ENCODE measurements at regions not wholly inside any gene's neighbourhood (a gene's known extent, or its start where the extent isn't known, plus 50 kb on each side); places are given as distances from the start of the nearest gene placed in this dataset.

DNA sequence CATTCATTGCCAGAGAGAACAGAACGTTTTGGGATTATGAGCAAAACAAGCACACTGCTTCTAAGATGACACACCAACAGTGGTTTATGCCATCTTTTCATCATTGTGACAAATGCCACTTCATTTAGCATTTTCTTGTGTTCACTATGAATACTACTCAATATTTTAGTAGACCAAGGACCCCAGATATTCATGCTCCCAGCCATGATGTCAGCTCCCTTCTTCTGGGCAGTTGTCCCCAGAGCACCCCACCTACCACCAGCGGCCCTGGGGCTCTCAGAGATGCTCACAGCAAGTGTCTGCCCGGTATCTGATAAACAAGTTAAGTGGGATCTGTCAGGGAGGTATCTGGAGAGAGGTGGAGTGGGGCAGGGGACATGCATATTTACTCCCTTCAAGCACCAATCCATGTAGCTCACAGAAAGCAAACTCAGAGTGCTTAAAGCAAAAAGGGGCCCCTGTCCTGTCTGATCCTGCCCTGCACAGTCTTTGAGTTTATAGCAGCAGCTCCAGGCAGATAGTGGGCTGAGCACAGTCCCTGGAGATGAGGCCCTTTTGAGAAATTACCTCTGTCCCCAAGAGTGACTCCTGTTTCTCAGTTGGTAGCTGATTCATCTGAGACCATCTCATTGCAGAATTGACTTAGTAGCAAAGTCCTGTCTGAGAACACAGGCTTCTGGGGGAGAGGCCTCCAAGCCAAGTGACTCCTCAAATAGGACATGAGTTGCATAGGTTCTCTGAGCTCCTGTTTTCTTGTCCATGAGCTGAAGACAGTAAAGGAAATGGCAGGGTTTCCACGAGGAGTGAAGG is 281.8 kb upstream of the KLF6 start:
- H3K4me3 ChIP-seq (ENCODE audit: low read length), result no peak overlapping the region
- intact Hi-C loops (cut with micrococcal nuclease), result no loop called here
- no peak for ATAC-seq
- Mint-ChIP-seq H3K4me3 (no peak overlapping the region), H3K27me3 (no peaks in the 10 kb centered on the region), H3K36me3 (peaks cover 0 to 1% (median 0%) of the 10 kb centered on the region in 5 donors), H3K27ac (peak overlapping the region in 1 of 9 donors; percentile 36), H3K9me3 (no peaks in the 10 kb centered on the region), H3K4me1 (peaks cover 0 to 29% (median 4%) of the 10 kb centered on the region in 7 donors)
- no peak for DNase-seq
- H3K4me1 ChIP-seq (ENCODE audit: control insufficient read depth in 2 of 2, insufficient read depth in 2 of 2, low read length in 2 of 2), result no peaks in the 10 kb centered on the region
- no peaks in the 10 kb centered on the region for H3K36me3 ChIP-seq (ENCODE audit: control insufficient read depth in 2 of 3, insufficient read depth in 3 of 3, low read length in 3 of 3)
- no peak overlapping the region for H3K27ac ChIP-seq (ENCODE audit: low read depth, low read length)
- no peaks in the 10 kb centered on the region for H3K27me3 ChIP-seq (ENCODE audit: control insufficient read depth in 2 of 2, insufficient read depth in 2 of 2, low read length in 2 of 2)
- CTCF ChIA-PET, result no interaction called here
- no peaks in the 10 kb centered on the region for H3K9me3 ChIP-seq (ENCODE audit: control insufficient read depth in 2 of 3, low read length in 3 of 3)
- POLR2A ChIA-PET, result no interaction called here

DNA sequence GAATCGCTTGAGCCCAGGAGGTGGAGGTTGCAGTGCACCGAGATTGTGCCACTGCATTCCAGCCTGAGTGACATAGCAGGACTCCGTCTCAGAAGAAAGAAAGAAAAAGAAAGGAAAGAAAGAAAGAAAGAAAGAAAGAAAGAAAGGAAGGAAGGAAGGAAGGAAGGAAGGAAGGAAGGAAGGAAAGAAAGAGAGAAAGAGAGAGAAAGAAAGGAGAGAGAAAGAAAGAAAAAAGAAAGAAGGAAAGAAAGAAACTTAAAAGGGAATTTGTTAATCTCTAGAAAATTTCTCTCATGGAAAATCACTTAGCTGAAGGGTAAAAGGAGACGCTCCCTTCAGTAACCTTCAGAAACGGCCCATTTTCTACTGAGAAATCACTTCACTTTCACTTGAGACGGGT is 279.5 kb upstream of the KLF6 start:
- Histone ChIP-seq H3K4me1 (ENCODE audit: control insufficient read depth in 2 of 2, insufficient read depth in 2 of 2, low read length in 2 of 2) (peaks cover 9 to 10% of the 10 kb centered on the region in 2 donors), H3K27ac (ENCODE audit: low read depth, low read length) (no peak overlapping the region), H3K36me3 (ENCODE audit: control insufficient read depth in 2 of 3, insufficient read depth in 3 of 3, low read length in 3 of 3) (no peaks in the 10 kb centered on the region), H3K27me3 (ENCODE audit: control insufficient read depth in 2 of 2, insufficient read depth in 2 of 2, low read length in 2 of 2) (no peaks in the 10 kb centered on the region), H3K9me3 (ENCODE audit: control insufficient read depth in 2 of 3, low read length in 3 of 3) (no peaks in the 10 kb centered on the region), H3K4me3 (ENCODE audit: low read length) (no peak overlapping the region)
- peak overlapping the region in 1 of 9 donors; percentile 9 for H3K27ac Mint-ChIP-seq
- no peaks in the 10 kb centered on the region for H3K27me3 Mint-ChIP-seq
- intact Hi-C loops (cut with micrococcal nuclease), result no loop called here
- POLR2A ChIA-PET, result interaction anchor here (1.6 kb wide), 1 partner anchor 10 kb away, joined by 3 read pairs; no protein-coding TSS in a partner anchor
- H3K9me3 Mint-ChIP-seq, result no peaks in the 10 kb centered on the region
- H3K4me1 Mint-ChIP-seq, result peaks cover 6 to 44% (median 22%) of the 10 kb centered on the region in 7 donors
- CTCF ChIA-PET, result no interaction called here
- H3K4me3 Mint-ChIP-seq, result no peak overlapping the region
- H3K36me3 Mint-ChIP-seq, result no peaks in the 10 kb centered on the region
- ATAC-seq (no peak), DNase-seq (no peak)

- Mint-ChIP-seq H3K27ac (peak overlapping the region in 1 of 9 donors; percentile 11), H3K36me3 (no peaks in the 10 kb centered on the region), H3K27me3 (no peaks in the 10 kb centered on the region), H3K4me3 (no peak overlapping the region), H3K4me1 (peaks cover 8 to 49% (median 23%) of the 10 kb centered on the region in 7 donors), H3K9me3 (no peaks in the 10 kb centered on the region)
- no peak overlapping the region for H3K27ac ChIP-seq (ENCODE audit: low read depth, low read length)
- H3K36me3 ChIP-seq (ENCODE audit: control insufficient read depth in 2 of 3, insufficient read depth in 3 of 3, low read length in 3 of 3), result no peaks in the 10 kb centered on the region
- intact Hi-C loops (cut with micrococcal nuclease), result no loop called here
- ATAC-seq (no peak), DNase-seq (no peak)
- POLR2A ChIA-PET, result interaction anchor here (1.6 kb wide), 1 partner anchor 11 kb away, joined by 3 read pairs; no protein-coding TSS in a partner anchor
- H3K4me1 ChIP-seq (ENCODE audit: control insufficient read depth in 2 of 2, insufficient read depth in 2 of 2, low read length in 2 of 2), result peaks cover 10 to 16% of the 10 kb centered on the region in 2 donors
- H3K27me3 ChIP-seq (ENCODE audit: control insufficient read depth in 2 of 2, insufficient read depth in 2 of 2, low read length in 2 of 2), result no peaks in the 10 kb centered on the region
- CTCF ChIA-PET, result no interaction called here
- no peaks in the 10 kb centered on the region for H3K9me3 ChIP-seq (ENCODE audit: control insufficient read depth in 2 of 3, low read length in 3 of 3)
- no peak overlapping the region for H3K4me3 ChIP-seq (ENCODE audit: low read length)
These were observed 278.7 kb upstream of the KLF6 start for GRCh38 chr10:4063717-4064116.

- ChIA-PET POLR2A (no interaction called here), CTCF (no interaction called here)
- H3K27ac Mint-ChIP-seq, result peak overlapping the region in 1 of 9 donors; percentile 11
These were observed 277.7 kb upstream of the KLF6 start for GRCh38 chr10:4062751-4063150.

GRCh38 chr10:4062072-4062471 is 277.1 kb upstream of the KLF6 start:
- no peaks in the 10 kb centered on the region for H3K27me3 Mint-ChIP-seq
- no peak overlapping the region for H3K27ac ChIP-seq (ENCODE audit: low read depth, low read length)
- no peaks in the 10 kb centered on the region for H3K36me3 Mint-ChIP-seq
- H3K4me1 ChIP-seq (ENCODE audit: control insufficient read depth in 2 of 2, insufficient read depth in 2 of 2, low read length in 2 of 2), result peaks cover 10 to 16% of the 10 kb centered on the region in 2 donors
- no peak overlapping the region for H3K4me3 ChIP-seq (ENCODE audit: low read length)
- H3K36me3 ChIP-seq (ENCODE audit: control insufficient read depth in 2 of 3, insufficient read depth in 3 of 3, low read length in 3 of 3), result no peaks in the 10 kb centered on the region
- intact Hi-C loops (cut with micrococcal nuclease), result no loop called here
- ATAC-seq (no peak), DNase-seq (no peak)
- no peaks in the 10 kb centered on the region for H3K9me3 ChIP-seq (ENCODE audit: control insufficient read depth in 2 of 3, low read length in 3 of 3)
- H3K4me3 Mint-ChIP-seq, result no peak overlapping the region
- H3K9me3 Mint-ChIP-seq, result no peaks in the 10 kb centered on the region
- no peaks in the 10 kb centered on the region for H3K27me3 ChIP-seq (ENCODE audit: control insufficient read depth in 2 of 2, insufficient read depth in 2 of 2, low read length in 2 of 2)
- H3K4me1 Mint-ChIP-seq, result peaks cover 11 to 51% (median 23%) of the 10 kb centered on the region in 7 donors
- H3K27ac Mint-ChIP-seq, result peak overlapping the region in 3 of 9 donors; percentile 79 to 90 (median 86)
- ChIA-PET POLR2A (interaction anchor here (0.6 kb wide), 1 partner anchor 278 kb away, joined by 4 read pairs; no protein-coding TSS in a partner anchor), CTCF (no interaction called here)

More at GRCh38 chr10:4062751-4063150, 277.7 kb upstream of the KLF6 start:
- ATAC-seq (no peak), DNase-seq (no peak)
- Mint-ChIP-seq H3K9me3 (no peaks in the 10 kb centered on the region), H3K36me3 (no peaks in the 10 kb centered on the region), H3K27me3 (no peaks in the 10 kb centered on the region), H3K4me3 (no peak overlapping the region), H3K4me1 (peaks cover 11 to 51% (median 23%) of the 10 kb centered on the region in 7 donors)
- no peaks in the 10 kb centered on the region for H3K9me3 ChIP-seq (ENCODE audit: control insufficient read depth in 2 of 3, low read length in 3 of 3)
- H3K27ac ChIP-seq (ENCODE audit: low read depth, low read length), result no peak overlapping the region
- peaks cover 10 to 16% of the 10 kb centered on the region in 2 donors for H3K4me1 ChIP-seq (ENCODE audit: control insufficient read depth in 2 of 2, insufficient read depth in 2 of 2, low read length in 2 of 2)
- H3K36me3 ChIP-seq (ENCODE audit: control insufficient read depth in 2 of 3, insufficient read depth in 3 of 3, low read length in 3 of 3), result no peaks in the 10 kb centered on the region
- intact Hi-C loops (cut with micrococcal nuclease), result no loop called here
- no peak overlapping the region for H3K4me3 ChIP-seq (ENCODE audit: low read length)
- H3K27me3 ChIP-seq (ENCODE audit: control insufficient read depth in 2 of 2, insufficient read depth in 2 of 2, low read length in 2 of 2), result no peaks in the 10 kb centered on the region

DNA sequence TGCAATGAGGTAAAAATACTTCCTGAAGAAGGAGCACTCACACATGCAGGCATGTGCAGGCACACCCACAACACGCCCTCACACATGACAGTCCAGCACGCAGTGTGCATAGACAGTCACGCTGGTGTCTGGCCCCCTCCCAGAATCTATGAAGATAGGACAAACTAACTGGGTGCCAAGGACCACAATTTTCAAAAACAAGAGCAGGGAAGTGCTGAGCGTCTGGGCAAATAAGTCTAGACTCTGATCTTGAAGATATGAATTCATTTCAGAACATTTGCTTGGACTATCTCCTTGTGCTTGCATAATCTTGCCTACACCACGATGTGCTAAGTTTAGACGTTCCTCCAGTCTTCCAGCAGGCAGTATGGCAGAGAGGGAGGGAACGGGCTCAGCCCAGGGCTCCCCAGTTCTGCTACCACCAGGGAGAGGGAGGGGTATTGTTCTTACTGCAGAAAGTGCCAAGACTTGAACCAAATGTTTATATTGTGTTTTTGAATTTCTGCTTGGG is 276.5 kb upstream of the KLF6 start:
- H3K27ac Mint-ChIP-seq, result peak overlapping the region in 8 of 9 donors; percentile 17 to 90 (median 74)
- no peaks in the 10 kb centered on the region for H3K27me3 ChIP-seq (ENCODE audit: control insufficient read depth in 2 of 2, insufficient read depth in 2 of 2, low read length in 2 of 2)
- POLR2A ChIA-PET, result interaction anchor here (0.6 kb wide), 1 partner anchor 277 kb away, joined by 4 read pairs; no protein-coding TSS in a partner anchor

More for the DNA sequence above, 276.5 kb upstream of the KLF6 start:
- H3K9me3 Mint-ChIP-seq, result no peaks in the 10 kb centered on the region
- H3K4me1 Mint-ChIP-seq, result peaks cover 11 to 50% (median 23%) of the 10 kb centered on the region in 7 donors
- H3K36me3 Mint-ChIP-seq, result no peaks in the 10 kb centered on the region
- intact Hi-C loops (cut with micrococcal nuclease), result no loop called here
- DNase-seq, result peak in 2 of 9 donors; percentile 9 to 17
- H3K27me3 Mint-ChIP-seq, result no peaks in the 10 kb centered on the region
- Histone ChIP-seq H3K4me3 (ENCODE audit: low read length) (no peak overlapping the region), H3K9me3 (ENCODE audit: control insufficient read depth in 2 of 3, low read length in 3 of 3) (no peaks in the 10 kb centered on the region), H3K4me1 (ENCODE audit: control insufficient read depth in 2 of 2, insufficient read depth in 2 of 2, low read length in 2 of 2) (peaks cover 10 to 16% of the 10 kb centered on the region in 2 donors), H3K36me3 (ENCODE audit: control insufficient read depth in 2 of 3, insufficient read depth in 3 of 3, low read length in 3 of 3) (no peaks in the 10 kb centered on the region), H3K27ac (ENCODE audit: low read depth, low read length) (no peak overlapping the region)
- ATAC-seq, result no peak
- peak overlapping the region in 5 of 10 donors; percentile 5 to 32 (median 28) for H3K4me3 Mint-ChIP-seq
- CTCF ChIA-PET, result no interaction called here

Measured in naive thymus-derived CD4-positive, alpha-beta T cell (primary cell).